Aorta (tissue), 5 donors: ENCODE measurements at regions not wholly inside any gene's neighbourhood (a gene's known extent, or its start where the extent isn't known, plus 50 kb on each side); places are given as distances from the start of the nearest gene placed in this dataset.
"Not testable (repeated sequence)": the region's sequence is repeated elsewhere in the genome, so short reads cannot be mapped to it uniquely, and the experiment has no call there.

ENCODE experiments used
- ATAC-seq: fragments of 200-7000 bp; cut with Tn5 transposase; one replicate; pipeline ENCODE4 v1.9.1; 2022; ENCODE audit warnings: moderate library complexity; ENCODE audit not compliant: low FRiP score
- DNase-seq, 2 donors: peaks; one replicate each; pipeline ENCODE4 v3.0.0-alpha.2; 2020
- H3K27ac ChIP-seq, 2 donors: one replicate each; pipeline ENCODE4 v1.5.1; 2013; ENCODE audit warnings: low read length in 2 of 2, mild to moderate bottlenecking in 2 of 2, moderate library complexity in 2 of 2, control low read depth in 1 of 2, inconsistent platforms in 1 of 2, low read depth in 1 of 2
- H3K27me3 ChIP-seq, 2 donors: one replicate each; pipeline ENCODE4 v1.6.1; 2013; ENCODE audit warnings: control low read depth in 1 of 2, low read length in 1 of 2, mild to moderate bottlenecking in 1 of 2, moderate library complexity in 1 of 2; ENCODE audit not compliant: insufficient read depth in 2 of 2, control insufficient read depth in 1 of 2
- H3K36me3 ChIP-seq, 2 donors: one replicate each; pipeline ENCODE4 v1.6.1; 2013; ENCODE audit warnings: control low read depth in 1 of 2, low read length in 1 of 2, mild to moderate bottlenecking in 1 of 2; ENCODE audit not compliant: insufficient read depth in 2 of 2, control insufficient read depth in 1 of 2
- H3K4me1 ChIP-seq, 2 donors: one replicate each; pipeline ENCODE4 v1.6.1; 2013; ENCODE audit warnings: low read length in 2 of 2, control low read depth in 1 of 2, mild to moderate bottlenecking in 1 of 2, moderate library complexity in 1 of 2; ENCODE audit not compliant: insufficient read depth in 2 of 2, control insufficient read depth in 1 of 2
- H3K4me3 ChIP-seq, 2 donors: one replicate each; pipeline ENCODE4 v1.5.1; 2013; ENCODE audit warnings: low read length in 2 of 2, control low read depth in 1 of 2, mild to moderate bottlenecking in 1 of 2
- H3K9me3 ChIP-seq: one replicate; pipeline ENCODE4 v1.6.1; 2013; ENCODE audit warnings: mild to moderate bottlenecking, low read length; ENCODE audit not compliant: control insufficient read depth
- WGBS, 2 donors: extraction: QIAGEN DNeasy Blood & Tissue Kit; methylation state at CpG; one replicate each; pipeline ENCODE4 v1.1.7; 2013; 5-methylcytosine and 5-hydroxymethylcytosine counted together
- intact Hi-C, 2 donors: fragments of 100-400 bp; cut with DNase I; formaldehyde crosslinking; loops; one replicate each; pipeline versions ENCODE4 v1.14.2 to v1.15.0; 2022
- donor health status: healthy with polysubstance abuse.
- donor health status: Bipolar disorder and iron deficiency.
- donor health status: DM: no; HTN: no; CAD: no.
- donor health status: DM: no; HTN: no; CAD: no.
- donor health status: DM: yes; HTN: yes; CAD: no.

- intact Hi-C loops: loop anchor here in 1 of 2 donors (2.0 kb wide), 1 partner anchor 52 kb away; no protein-coding TSS in a partner anchor
- 86 to 93% methylated on average over 1 of the region's 1 CpG for WGBS, 2 donors
- not testable (repeated sequence) for H3K36me3 ChIP-seq, H3K27ac ChIP-seq, ATAC-seq, H3K4me3 ChIP-seq, DNase-seq, H3K9me3 ChIP-seq, H3K4me1 ChIP-seq, H3K27me3 ChIP-seq
These were observed 72.7 kb upstream of the S1PR3 start for GRCh38 chr9:88918537-88918936.

- 91 to 98% methylated on average over 1 of the region's 1 CpG for WGBS, 2 donors
- Histone ChIP-seq H3K27me3 (no peaks in the 10 kb centered on the region), H3K4me1 (peaks cover 0 to 7% of the 10 kb centered on the region in 2 donors), H3K9me3 (peaks cover 2% of the 10 kb centered on the region), H3K36me3 (no peaks in the 10 kb centered on the region), H3K27ac (no peak overlapping the region), H3K4me3 (no peak overlapping the region)
- ATAC-seq: no peak
- DNase-seq: no peak
- intact Hi-C loops: no loop called here
These were observed 70.6 kb upstream of the S1PR3 start for GRCh38 chr9:88920645-88921044.

- DNase-seq (no peak), ATAC-seq (no peak)
- Histone ChIP-seq H3K4me3 (no peak overlapping the region), H3K9me3 (peaks cover 2% of the 10 kb centered on the region), H3K27me3 (no peaks in the 10 kb centered on the region), H3K27ac (no peak overlapping the region), H3K4me1 (no peaks in the 10 kb centered on the region), H3K36me3 (no peaks in the 10 kb centered on the region)
- 83 to 84% methylated on average over 10 of the region's 10 CpGs for WGBS, 2 donors
- intact Hi-C loops: no loop called here
These were observed 69.2 kb upstream of the S1PR3 start for GRCh38 chr9:88922091-88922490.

- WGBS, 2 donors: 73 to 74% methylated on average over 2 of the region's 2 CpGs
These were observed 68.2 kb upstream of the S1PR3 start for GRCh38 chr9:88923092-88923491.

GRCh38 chr9:88923653-88924288 is 67.5 kb upstream of the S1PR3 start:
- ATAC-seq (peak; percentile 57), DNase-seq (peak in 1 of 2 donors; percentile 51)
- Histone ChIP-seq H3K27ac (no peak overlapping the region), H3K9me3 (peaks cover 1% of the 10 kb centered on the region), H3K4me1 (no peaks in the 10 kb centered on the region), H3K27me3 (no peaks in the 10 kb centered on the region), H3K4me3 (no peak overlapping the region), H3K36me3 (no peaks in the 10 kb centered on the region)
- intact Hi-C loops: no loop called here
- WGBS, 2 donors: 78 to 82% methylated on average over 14 of the region's 14 CpGs

More at GRCh38 chr9:88923092-88923491, 68.2 kb upstream of the S1PR3 start:
- intact Hi-C loops: no loop called here
- peaks cover 2% of the 10 kb centered on the region for H3K9me3 ChIP-seq
- no peak for DNase-seq
- peak; percentile 23 for ATAC-seq
- H3K27ac ChIP-seq: no peak overlapping the region
- H3K4me3 ChIP-seq: no peak overlapping the region
- no peaks in the 10 kb centered on the region for H3K36me3 ChIP-seq
- H3K27me3 ChIP-seq: no peaks in the 10 kb centered on the region
- no peaks in the 10 kb centered on the region for H3K4me1 ChIP-seq

GRCh38 chr9:88925481-88925880 is 65.8 kb upstream of the S1PR3 start:
- no peaks in the 10 kb centered on the region for H3K27me3 ChIP-seq
- DNase-seq (no peak), ATAC-seq (no peak)
- whole genome bisulfite sequencing, 2 donors: 83 to 88% methylated on average over 5 of the region's 5 CpGs
- H3K27ac ChIP-seq: no peak overlapping the region
- no peaks in the 10 kb centered on the region for H3K36me3 ChIP-seq
- no peaks in the 10 kb centered on the region for H3K9me3 ChIP-seq
- H3K4me3 ChIP-seq: no peak overlapping the region
- intact Hi-C loops: no loop called here
- H3K4me1 ChIP-seq: no peaks in the 10 kb centered on the region

- no peak for DNase-seq
- peaks cover 3% of the 10 kb centered on the region for H3K9me3 ChIP-seq
- H3K4me1 ChIP-seq: no peaks in the 10 kb centered on the region
- WGBS, 2 donors: 47 to 54% methylated on average over 5 of the region's 5 CpGs
- no peak for ATAC-seq
- intact Hi-C loops: no loop called here
- no peaks in the 10 kb centered on the region for H3K27me3 ChIP-seq
- no peaks in the 10 kb centered on the region for H3K36me3 ChIP-seq
- no peak overlapping the region for H3K27ac ChIP-seq
- H3K4me3 ChIP-seq: no peak overlapping the region
These were observed 64.3 kb upstream of the S1PR3 start for GRCh38 chr9:88926781-88927505.

- 54 to 62% methylated on average over 3 of the region's 3 CpGs for WGBS, 2 donors
- Histone ChIP-seq H3K36me3 (no peaks in the 10 kb centered on the region), H3K27ac (no peak overlapping the region), H3K9me3 (peaks cover 3% of the 10 kb centered on the region), H3K4me1 (no peaks in the 10 kb centered on the region), H3K27me3 (no peaks in the 10 kb centered on the region), H3K4me3 (no peak overlapping the region)
- intact Hi-C loops: no loop called here
- ATAC-seq (no peak), DNase-seq (no peak)
These were observed 63.8 kb upstream of the S1PR3 start for GRCh38 chr9:88927510-88927909.

- Histone ChIP-seq H3K9me3 (peaks cover 3% of the 10 kb centered on the region), H3K27ac (no peak overlapping the region), H3K27me3 (no peaks in the 10 kb centered on the region), H3K4me1 (no peaks in the 10 kb centered on the region), H3K4me3 (no peak overlapping the region), H3K36me3 (no peaks in the 10 kb centered on the region)
- 75% methylated on average over 3 of the region's 3 CpGs for WGBS, 2 donors
- ATAC-seq (no peak), DNase-seq (no peak)
- intact Hi-C loops: no loop called here
These were observed 60.6 kb upstream of the S1PR3 start for GRCh38 chr9:88930716-88931115.
